Astrocyte (in vitro differentiated cells and primary cell): ENCODE measurements at regions not wholly inside any gene's neighbourhood (a gene's known extent, or its start where the extent isn't known, plus 50 kb on each side); places are given as distances from the start of the nearest gene placed in this dataset.

Source experiments
- DNase-seq: peaks from one replicate; pipeline ENCODE4 v3.0.0-alpha.2; 2010; ENCODE audit warnings: low read depth
- FAIRE-seq: peaks from 2 replicates; lab custom pipeline; 2011; peaks lifted over from hg19 to GRCh38; lab: Jason Lieb, UNC
- H2AFZ ChIP-seq: 2 replicates; pipeline ENCODE4 v1.6.0; 2012; ENCODE audit warnings: low read depth, low read length, inconsistent platforms
- H3K27ac ChIP-seq: 2 replicates; pipeline ENCODE4 v1.5.1; 2011; ENCODE audit warnings: low read depth, low read length, inconsistent platforms
- H3K27me3 ChIP-seq: 2 replicates; pipeline ENCODE4 v1.6.0; 2011; ENCODE audit warnings: low read length, inconsistent platforms; ENCODE audit not compliant: insufficient read depth
- H3K36me3 ChIP-seq: 2 replicates; pipeline ENCODE4 v1.5.1; 2011; ENCODE audit warnings: low read length, inconsistent platforms; ENCODE audit not compliant: insufficient read depth
- H3K4me1 ChIP-seq: 2 replicates; pipeline ENCODE4 v1.5.1; 2011; ENCODE audit warnings: low read length, inconsistent platforms; ENCODE audit not compliant: insufficient read depth
- H3K4me2 ChIP-seq: 2 replicates; pipeline ENCODE4 v1.6.0; 2012; ENCODE audit warnings: low read length, inconsistent platforms
- H3K4me3 ChIP-seq: 2 replicates; pipeline ENCODE4 v1.5.1; 2011; ENCODE audit warnings: low read depth, mild to moderate bottlenecking, low read length, inconsistent platforms; ENCODE audit not compliant: insufficient read depth
- H3K79me2 ChIP-seq: 2 replicates; pipeline ENCODE4 v1.6.0; 2012; ENCODE audit warnings: mild to moderate bottlenecking, low read length, inconsistent platforms; ENCODE audit not compliant: insufficient read depth
- H3K9ac ChIP-seq: 2 replicates; pipeline ENCODE4 v1.6.0; 2012; ENCODE audit warnings: mild to moderate bottlenecking, low read length, inconsistent platforms
- H3K9me3 ChIP-seq: 2 replicates; pipeline ENCODE4 v1.5.1; 2012; ENCODE audit warnings: low read depth, mild to moderate bottlenecking, low read length, inconsistent platforms; ENCODE audit not compliant: insufficient read depth
- H4K20me1 ChIP-seq: 2 replicates; pipeline ENCODE4 v1.6.0; 2012; ENCODE audit warnings: low read length, inconsistent platforms; ENCODE audit not compliant: insufficient read depth
- H3K27ac Mint-ChIP-seq: one replicate; pipeline ENCODE4 v1.8.0; 2021; ENCODE audit warnings: mild to moderate bottlenecking, mixed read lengths; ENCODE audit not compliant: unreplicated experiment
- H3K27me3 Mint-ChIP-seq: one replicate; pipeline ENCODE4 v1.8.0; 2021; ENCODE audit warnings: low read depth, mixed read lengths; ENCODE audit not compliant: unreplicated experiment
- H3K36me3 Mint-ChIP-seq: one replicate; pipeline ENCODE4 v1.8.0; 2021; ENCODE audit warnings: low read depth, mixed read lengths; ENCODE audit not compliant: unreplicated experiment
- H3K4me1 Mint-ChIP-seq: one replicate; pipeline ENCODE4 v1.8.0; 2021; ENCODE audit warnings: low read depth, mixed read lengths; ENCODE audit not compliant: unreplicated experiment
- H3K4me3 Mint-ChIP-seq: one replicate; pipeline ENCODE4 v1.8.0; 2021; ENCODE audit warnings: mild to moderate bottlenecking, moderate library complexity, mixed read lengths; ENCODE audit not compliant: unreplicated experiment
- H3K9me3 Mint-ChIP-seq: one replicate; pipeline ENCODE4 v1.8.0; 2021; ENCODE audit warnings: mild to moderate bottlenecking, mixed read lengths; ENCODE audit not compliant: unreplicated experiment
- CTCF ChIP-seq: IDR thresholded peaks from 2 replicates; pipeline ENCODE4 v1.5.1; 2011; ENCODE audit warnings: low read depth, mild to moderate bottlenecking, inconsistent platforms, low read length, moderate library complexity; ENCODE audit not compliant: insufficient read depth
- EZH2 ChIP-seq: IDR thresholded peaks from 2 replicates; pipeline ENCODE4 v1.6.1; 2012; ENCODE audit warnings: mild to moderate bottlenecking, low read length, inconsistent platforms; ENCODE audit not compliant: insufficient read depth

- H3K27me3 ChIP-seq, result no peaks in the 10 kb centered on the region
- H3K4me1 Mint-ChIP-seq, result no peaks in the 10 kb centered on the region
- no peak overlapping the region for H3K4me3 Mint-ChIP-seq
- FAIRE-seq, result no peak
- no peaks in the 10 kb centered on the region for H3K4me1 ChIP-seq
- no peaks in the 10 kb centered on the region for H3K9me3 ChIP-seq
- no peak overlapping the region for H3K27ac ChIP-seq
- no peak for DNase-seq
- no peaks in the 10 kb centered on the region for H3K27me3 Mint-ChIP-seq
- no peaks in the 10 kb centered on the region for H3K36me3 ChIP-seq
- H3K9me3 Mint-ChIP-seq, result peaks cover 2% of the 10 kb centered on the region
- H3K4me2 ChIP-seq, result no peak overlapping the region
- H3K27ac Mint-ChIP-seq, result no peak overlapping the region
- H3K4me3 ChIP-seq, result no peak overlapping the region
- H3K9ac ChIP-seq, result no peak overlapping the region
- no peak overlapping the region for H2AFZ ChIP-seq
- H3K36me3 Mint-ChIP-seq, result no peaks in the 10 kb centered on the region
- H4K20me1 ChIP-seq, result no peaks in the 10 kb centered on the region
- TF ChIP-seq CTCF (no peak), EZH2 (no peak)
- H3K79me2 ChIP-seq, result no peaks in the 10 kb centered on the region
These were observed 64.3 kb downstream of the ZNF22 start for GRCh38 chr10:45064998-45065397.

GRCh38 chr10:45071043-45071813 is 70.5 kb downstream of the ZNF22 start:
- H3K27ac Mint-ChIP-seq, result no peak overlapping the region
- no peaks in the 10 kb centered on the region for H3K36me3 Mint-ChIP-seq
- FAIRE-seq, result no peak
- no peaks in the 10 kb centered on the region for H3K4me1 Mint-ChIP-seq
- Histone ChIP-seq H3K4me2 (no peak overlapping the region), H3K9me3 (no peaks in the 10 kb centered on the region), H3K4me1 (no peaks in the 10 kb centered on the region), H3K4me3 (no peak overlapping the region), H3K36me3 (no peaks in the 10 kb centered on the region), H3K79me2 (no peaks in the 10 kb centered on the region), H2AFZ (no peak overlapping the region), H4K20me1 (no peaks in the 10 kb centered on the region), H3K27me3 (no peaks in the 10 kb centered on the region), H3K27ac (no peak overlapping the region), H3K9ac (no peak overlapping the region)
- H3K27me3 Mint-ChIP-seq, result no peaks in the 10 kb centered on the region
- H3K4me3 Mint-ChIP-seq, result no peak overlapping the region
- TF ChIP-seq EZH2, result no peak
- no peak for TF ChIP-seq CTCF
- peaks cover 10% of the 10 kb centered on the region for H3K9me3 Mint-ChIP-seq
- DNase-seq, result no peak

GRCh38 chr10:45075216-45075615 is 74.5 kb downstream of the ZNF22 start:
- Histone ChIP-seq H3K79me2 (no peaks in the 10 kb centered on the region), H3K9ac (no peak overlapping the region), H3K4me2 (no peak overlapping the region), H3K27ac (no peak overlapping the region), H3K4me3 (no peak overlapping the region), H3K9me3 (no peaks in the 10 kb centered on the region), H2AFZ (no peak overlapping the region), H3K4me1 (no peaks in the 10 kb centered on the region), H3K36me3 (no peaks in the 10 kb centered on the region), H4K20me1 (no peaks in the 10 kb centered on the region), H3K27me3 (no peaks in the 10 kb centered on the region)
- Mint-ChIP-seq H3K9me3 (peaks cover 8% of the 10 kb centered on the region), H3K27ac (no peak overlapping the region), H3K27me3 (no peaks in the 10 kb centered on the region), H3K4me3 (no peak overlapping the region), H3K4me1 (no peaks in the 10 kb centered on the region), H3K36me3 (no peaks in the 10 kb centered on the region)
- TF ChIP-seq EZH2 (no peak), CTCF (no peak)
- no peak for FAIRE-seq
- no peak for DNase-seq
